ENCODE measurements at regions not wholly inside any gene's neighbourhood (a gene's known extent, or its start where the extent isn't known, plus 50 kb on each side); places are given as distances from the start of the nearest gene placed in this dataset.

GRCh38 chr14:89630101-89630829, 213.2 kb upstream of the FOXN3 start:
- DNase-seq (ENCODE audit: low spot score): peak; percentile 43

GRCh38 chr14:89629383-89629782, 212.3 kb upstream of the FOXN3 start:
- no peak for DNase-seq (ENCODE audit: low spot score)

GRCh38 chr14:89628521-89628920, 211.5 kb upstream of the FOXN3 start:
- no peak for DNase-seq (ENCODE audit: low spot score)

- no peak for DNase-seq (ENCODE audit: low spot score)
Observed at GRCh38 chr14:89626233-89626806, 209.3 kb upstream of the FOXN3 start.

GRCh38 chr14:89625731-89626232, 208.7 kb upstream of the FOXN3 start:
- peak; percentile 30 for DNase-seq (ENCODE audit: low spot score)

- peak; percentile 42 for DNase-seq (ENCODE audit: low spot score)
Observed at GRCh38 chr14:89625244-89625713, 208.2 kb upstream of the FOXN3 start.

- DNase-seq (ENCODE audit: low spot score): no peak
Observed at GRCh38 chr14:89624500-89625156, 207.6 kb upstream of the FOXN3 start.

GRCh38 chr14:89621791-89622638, 205.0 kb upstream of the FOXN3 start:
- DNase-seq (ENCODE audit: low spot score): no peak

GRCh38 chr14:89621009-89621421, 204.0 kb upstream of the FOXN3 start:
- no peak for DNase-seq (ENCODE audit: low spot score)

- DNase-seq (ENCODE audit: low spot score): no peak
Observed at GRCh38 chr14:89620436-89620835, 203.4 kb upstream of the FOXN3 start.

- no peak for DNase-seq (ENCODE audit: low spot score)
Observed at GRCh38 chr14:89619596-89619995, 202.6 kb upstream of the FOXN3 start.

GRCh38 chr14:89618811-89619551, 201.9 kb upstream of the FOXN3 start:
- peak; percentile 74 for DNase-seq (ENCODE audit: low spot score)

- DNase-seq (ENCODE audit: low spot score): peak; percentile 49
Observed at GRCh38 chr14:89618330-89618708, 201.3 kb upstream of the FOXN3 start.

- DNase-seq (ENCODE audit: low spot score): peak; percentile 79
Observed at GRCh38 chr14:89617481-89618329, 200.7 kb upstream of the FOXN3 start.

- DNase-seq (ENCODE audit: low spot score): peak; percentile 33
Observed at GRCh38 chr14:89616852-89617341, 199.9 kb upstream of the FOXN3 start.

- no peak for DNase-seq (ENCODE audit: low spot score)
Observed at GRCh38 chr14:89616425-89616824, 199.4 kb upstream of the FOXN3 start.

- no peak for DNase-seq (ENCODE audit: low spot score)
Observed at GRCh38 chr14:89615421-89615820, 198.4 kb upstream of the FOXN3 start.

- no peak for DNase-seq (ENCODE audit: low spot score)
Observed at GRCh38 chr14:89614009-89614691, 197.1 kb upstream of the FOXN3 start.

Measured in umbilical cord (tissue), 1 donor.